Ovary (tissue), 3 donors: ENCODE measurements at regions not wholly inside any gene's neighbourhood (a gene's known extent, or its start where the extent isn't known, plus 50 kb on each side); places are given as distances from the start of the nearest gene placed in this dataset.
"Not testable (repeated sequence)": the region's sequence is repeated elsewhere in the genome, so short reads cannot be mapped to it uniquely, and the experiment has no call there.

Experiments
- CTCF ChIP-seq, 3 donors: fragments of 450-650 bp in 2 of 3; fragments of 200-600 bp in 1 of 3; IDR thresholded peaks; one replicate each; pipeline versions ENCODE4 v1.5.1 to v1.8.0; 2016 to 2022; ENCODE audit warnings: antibody characterized with exemption in 3 of 3, mild to moderate bottlenecking in 1 of 3
- POLR2A ChIP-seq: fragments of 450-650 bp; IDR thresholded peaks from one replicate; pipeline ENCODE4 v1.6.1; 2017; ENCODE audit warnings: antibody characterized with exemption, mild to moderate bottlenecking, moderate library complexity
- donor health status: DM: no; HTN: no; CAD: no.

GRCh38 chr15:20019758-20020157, 521.8 kb downstream of the GOLGA6L6 start:
- not testable (repeated sequence) for TF ChIP-seq CTCF (IDR thresholded peaks at IDR 0.05); POLR2A
